HG03442 (cell line): ENCODE measurements at regions not wholly inside any gene's neighbourhood (a gene's known extent, or its start where the extent isn't known, plus 50 kb on each side); places are given as distances from the start of the nearest gene placed in this dataset.

Source experiments
- ATAC-seq: cut with Tn5 transposase; IDR thresholded peaks from one replicate; pipeline ENCODE4 v1.9.1; 2021; ENCODE audit warnings: mild to moderate bottlenecking, moderate library complexity; ENCODE audit not compliant: unreplicated experiment

DNA sequence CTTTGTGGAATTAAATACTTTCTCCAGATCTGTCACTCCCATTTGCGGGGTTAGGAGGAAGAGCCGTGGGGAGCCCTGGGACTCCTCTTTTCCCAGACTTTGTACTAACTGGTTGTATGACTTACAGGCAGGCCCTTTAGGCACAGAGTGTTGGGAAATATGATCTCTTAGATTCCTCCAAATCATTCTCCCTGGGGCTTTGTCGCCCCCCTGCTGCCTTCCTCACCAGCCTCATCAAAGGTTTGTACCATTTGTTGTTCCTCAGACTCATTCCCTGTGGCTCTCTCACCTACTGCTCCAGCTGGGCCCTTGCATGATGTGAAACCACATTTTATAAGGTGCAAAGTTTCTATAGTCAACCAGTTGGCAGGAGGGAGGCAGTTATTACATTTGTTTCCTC is 56.4 kb downstream of the CRYGS start:
- no peak for ATAC-seq

GRCh38 chr3:186487037-186487436 is 57.1 kb downstream of the CRYGS start:
- no peak for ATAC-seq

GRCh38 chr3:186483611-186484340 is 60.4 kb downstream of the CRYGS start:
- ATAC-seq, result no peak

DNA sequence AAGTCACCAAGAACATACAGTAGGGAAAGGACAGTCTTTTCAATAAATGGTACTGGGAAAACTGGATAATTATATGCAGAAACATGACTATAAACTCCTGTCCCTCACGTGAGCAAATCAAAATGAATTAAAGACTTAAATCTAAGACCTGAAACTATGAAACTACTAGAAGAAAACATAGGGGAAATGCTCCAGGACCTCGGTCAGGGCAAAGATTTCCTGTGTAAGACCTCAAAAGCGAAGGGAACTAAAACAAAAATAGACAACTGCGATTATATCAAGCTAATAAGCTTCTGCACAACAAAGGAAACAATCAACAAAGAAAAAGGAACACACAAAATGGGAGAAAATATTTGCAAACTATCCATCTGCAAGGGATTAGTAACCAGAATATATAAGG is 62.7 kb downstream of the CRYGS start:
- ATAC-seq, result no peak

GRCh38 chr3:186477876-186478275 is 66.3 kb downstream of the CRYGS start:
- no peak for ATAC-seq

DNA sequence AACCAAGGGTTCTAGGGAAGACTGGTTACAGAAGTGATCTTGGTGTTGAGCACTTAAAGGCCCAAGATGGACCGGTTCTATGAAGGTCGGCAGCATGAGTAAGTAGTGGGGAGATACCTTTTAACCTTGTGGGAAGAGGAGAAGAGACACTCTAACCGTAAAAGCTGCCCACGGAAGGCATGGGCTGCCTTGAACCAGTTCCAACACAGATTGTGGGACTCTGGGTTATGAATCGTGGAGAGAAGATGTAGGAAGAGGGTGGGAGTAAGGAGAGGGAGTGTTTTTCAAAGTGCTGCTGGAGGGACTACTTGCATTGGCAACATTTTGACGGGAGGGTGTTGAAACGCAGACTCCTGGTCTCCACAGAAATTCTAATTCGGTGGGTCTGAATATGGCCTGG is 67.1 kb downstream of the CRYGS start:
- ATAC-seq, result no peak

DNA sequence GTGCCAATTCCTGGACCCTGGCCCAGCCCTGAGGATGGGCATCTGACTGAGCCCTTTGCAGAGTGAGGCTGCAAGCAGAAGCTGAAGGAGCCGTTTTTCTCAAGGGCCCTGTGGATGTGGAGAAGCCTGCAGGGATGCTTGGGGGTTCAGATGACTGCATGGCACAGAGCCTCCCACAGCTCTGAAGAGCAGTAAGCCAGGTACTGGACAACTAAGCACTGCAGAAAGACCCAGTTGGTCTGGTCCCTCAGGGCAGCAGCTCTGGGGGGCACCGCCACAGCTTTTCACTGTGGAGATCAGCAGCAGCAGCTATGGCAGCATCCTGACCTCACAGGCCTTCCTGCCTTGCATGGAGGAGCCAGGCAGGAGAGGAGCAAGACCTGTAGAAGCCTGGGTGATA is 67.6 kb downstream of the CRYGS start:
- ATAC-seq, result no peak

DNA sequence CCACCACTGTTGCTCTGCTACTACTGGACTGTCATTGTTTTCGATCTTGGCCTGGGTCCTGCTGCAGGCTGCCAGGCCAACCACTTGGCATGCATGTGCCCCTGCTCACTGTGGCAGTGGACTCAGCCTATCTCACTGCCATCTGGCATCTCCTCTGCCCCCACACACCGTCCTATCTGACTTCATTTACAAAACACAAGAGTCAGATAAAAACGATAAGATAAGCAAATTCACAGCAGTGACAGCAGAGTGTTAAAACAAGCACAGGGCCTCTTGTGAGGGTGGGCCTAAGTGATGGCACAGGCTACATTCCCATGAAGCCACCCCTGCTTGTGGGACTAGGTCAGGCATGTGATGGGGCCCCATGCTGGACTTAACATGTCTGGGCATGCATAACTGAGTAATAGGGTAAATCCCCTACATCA is 68.1 kb downstream of the CRYGS start:
- no peak for ATAC-seq

GRCh38 chr3:186473166-186473565 is 71.0 kb downstream of the CRYGS start:
- ATAC-seq, result no peak

GRCh38 chr3:186472456-186473008 is 71.6 kb downstream of the CRYGS start:
- no peak for ATAC-seq

DNA sequence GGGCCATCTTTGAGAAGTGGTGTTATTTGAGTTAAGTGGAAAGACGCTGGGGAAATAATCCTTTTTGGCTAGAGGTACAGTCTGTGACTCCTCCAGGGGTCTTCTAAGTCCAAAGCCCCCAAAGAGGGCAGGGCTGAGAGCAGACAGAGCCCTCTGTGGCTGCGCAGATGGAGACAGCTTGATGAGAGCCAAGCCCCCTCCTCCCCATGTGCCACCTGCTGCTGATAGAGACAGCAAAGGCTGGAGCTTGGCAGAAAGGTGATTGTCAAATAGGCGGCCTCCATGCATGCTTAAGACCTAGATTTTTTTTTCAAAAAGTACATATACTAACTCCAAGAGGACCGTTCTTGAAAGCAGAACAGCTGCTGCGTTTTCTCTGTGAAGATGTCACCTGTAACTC is 72.4 kb downstream of the CRYGS start:
- no peak for ATAC-seq

- no peak for ATAC-seq
These were observed 74.7 kb downstream of the CRYGS start for GRCh38 chr3:186469525-186469924.

DNA sequence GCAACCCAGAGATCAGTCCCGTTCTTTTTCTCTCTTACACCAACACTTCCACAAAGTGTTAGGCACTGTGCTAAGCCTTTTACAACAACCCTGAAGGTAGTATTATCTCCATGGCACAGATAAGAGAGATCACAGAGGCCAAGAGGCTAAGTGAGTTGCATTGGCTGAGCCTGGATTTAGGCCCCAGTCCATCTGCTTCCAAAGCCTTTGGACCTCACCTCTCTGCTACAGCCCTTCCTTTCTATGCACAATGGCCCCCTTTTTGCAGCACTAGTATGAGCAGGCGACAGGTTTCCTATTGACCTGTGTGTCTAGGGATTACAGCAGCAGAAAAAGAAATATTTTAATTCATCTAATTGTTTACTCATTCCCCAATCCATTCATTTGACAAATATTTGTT is 76.2 kb downstream of the CRYGS start:
- no peak for ATAC-seq

DNA sequence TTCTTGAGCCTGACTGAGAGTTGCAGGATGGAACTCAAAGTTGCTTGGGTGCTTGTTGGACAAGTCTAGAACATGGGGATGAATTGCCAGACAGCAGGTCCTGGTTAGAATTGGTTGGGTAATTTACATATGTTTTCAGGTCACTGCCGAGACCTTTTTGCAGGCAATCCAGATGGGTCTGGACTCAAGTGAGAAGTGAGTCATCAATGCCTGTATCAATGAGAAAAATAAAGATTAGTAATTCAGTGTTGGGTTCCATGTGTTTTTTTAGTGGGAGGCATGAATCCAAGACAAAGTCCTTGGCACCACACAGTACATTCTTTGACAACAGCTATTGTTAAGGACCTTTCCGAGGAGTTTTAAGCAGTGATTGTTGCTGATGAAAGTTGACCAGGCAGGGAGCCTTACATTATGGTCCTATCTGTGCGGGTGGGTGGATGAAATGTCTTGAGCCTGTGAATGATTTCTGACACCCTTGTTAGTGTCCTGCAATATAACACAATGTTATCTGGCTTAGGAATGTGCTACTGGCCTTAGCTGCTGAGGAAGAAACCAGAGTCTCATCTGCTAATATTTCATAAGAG is 77.7 kb downstream of the CRYGS start:
- no peak for ATAC-seq

DNA sequence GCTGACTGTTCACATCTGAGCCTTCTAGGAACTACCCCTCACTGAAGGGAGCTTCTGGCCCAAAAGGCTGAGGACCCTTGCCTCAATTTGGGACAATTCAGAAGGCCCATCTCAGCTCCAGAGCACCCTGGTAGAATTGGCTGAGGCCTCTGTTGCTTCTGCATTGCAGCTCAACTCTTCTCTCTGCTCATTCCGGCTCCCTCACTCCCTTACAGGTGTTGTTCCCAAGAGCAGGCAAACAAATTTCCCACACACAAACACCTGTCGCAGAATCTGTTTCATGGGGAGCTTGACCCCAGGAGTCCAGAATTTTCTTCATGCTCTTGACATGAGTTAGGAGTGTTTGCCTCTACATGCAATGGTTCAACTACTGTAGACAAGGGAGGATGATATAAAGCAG is 78.7 kb downstream of the CRYGS start:
- no peak for ATAC-seq

DNA sequence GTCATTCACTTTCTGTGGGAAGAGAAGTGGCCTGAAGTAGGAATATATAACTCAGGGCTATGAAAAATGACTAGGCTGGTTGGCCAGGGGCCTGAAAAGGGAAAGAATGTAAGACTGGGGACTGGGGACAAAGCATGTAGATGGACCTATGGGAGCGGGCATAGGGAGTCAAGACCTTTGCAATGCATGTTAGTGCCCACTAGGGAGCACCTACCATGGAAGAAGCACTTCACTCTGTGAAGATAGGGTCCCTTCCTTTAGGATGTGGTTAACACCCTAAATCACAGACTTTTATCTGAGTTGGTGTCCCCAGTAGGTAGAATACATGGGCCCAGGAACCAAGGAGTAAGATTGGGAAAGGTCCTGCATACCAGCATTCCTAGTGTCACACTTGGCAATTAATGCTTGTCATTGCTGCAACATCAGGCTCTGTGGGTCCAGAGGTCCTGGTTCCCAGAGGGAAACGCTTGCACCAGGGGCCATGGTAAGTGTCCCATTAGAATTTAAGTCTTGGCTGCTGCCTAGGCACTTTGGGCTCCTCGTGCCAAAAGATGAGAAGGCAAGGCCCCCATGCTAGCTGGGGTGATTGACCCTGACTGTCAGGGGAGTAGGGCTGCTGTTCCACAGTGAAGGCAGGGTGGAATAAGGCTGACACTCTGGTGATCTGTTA is 79.6 kb downstream of the CRYGS start:
- no peak for ATAC-seq

- ATAC-seq, result no peak
These were observed 83.0 kb downstream of the CRYGS start for GRCh38 chr3:186461141-186461540.

DNA sequence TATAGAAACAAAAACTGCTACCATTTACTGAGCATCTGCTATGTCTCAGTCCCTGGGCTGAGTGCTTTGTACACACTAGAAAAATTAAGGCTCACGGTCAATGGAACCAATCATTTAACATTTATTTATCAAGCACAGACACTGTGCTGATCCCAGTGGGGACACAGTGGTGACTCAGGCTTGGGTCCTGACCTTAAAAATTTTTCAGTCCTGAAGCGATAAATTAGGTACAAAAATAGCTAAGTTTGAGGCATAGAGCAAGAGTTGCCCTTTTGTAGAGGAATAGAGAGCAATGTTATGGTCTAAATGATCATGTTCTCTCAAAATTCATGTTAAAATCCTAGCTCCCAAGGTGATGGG is 85.1 kb downstream of the CRYGS start:
- no peak for ATAC-seq

DNA sequence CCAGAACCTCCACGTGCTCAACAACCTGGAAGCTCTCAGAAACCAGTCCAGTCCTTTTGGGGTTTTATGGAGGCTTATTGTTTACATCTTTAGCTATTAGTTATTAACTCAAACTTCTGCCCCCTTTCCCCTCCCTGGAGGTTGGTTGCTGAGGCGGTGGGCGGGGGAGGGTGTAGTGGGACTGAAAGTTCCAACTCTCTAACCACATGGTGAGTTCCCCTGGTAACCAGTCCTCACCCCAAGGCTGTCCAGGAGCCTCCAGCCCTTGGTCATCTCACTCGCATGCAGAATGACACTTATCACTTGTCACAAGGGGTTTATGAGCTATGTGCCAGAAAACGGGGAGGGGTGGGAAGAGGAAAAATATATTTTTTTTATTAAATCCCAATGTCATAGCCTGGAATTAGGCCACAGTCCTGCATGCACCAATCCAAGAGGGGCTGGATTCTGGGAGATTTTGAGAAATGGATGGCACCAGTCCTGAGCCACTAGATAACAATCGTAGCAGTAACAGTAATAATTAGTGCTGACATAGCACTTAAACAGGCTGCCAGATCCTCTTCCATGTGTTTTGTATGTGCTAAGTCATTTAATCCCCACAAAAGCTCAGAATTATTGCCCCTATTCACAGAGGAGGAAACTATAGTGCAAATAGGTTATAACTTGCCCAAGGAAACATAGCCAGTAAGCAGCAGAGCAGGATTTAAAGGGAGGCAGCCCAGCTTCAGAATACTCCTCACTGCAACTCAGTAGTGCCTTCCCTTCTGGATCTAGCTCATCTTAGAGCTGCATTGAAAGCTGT is 85.7 kb downstream of the CRYGS start:
- ATAC-seq, result no peak

DNA sequence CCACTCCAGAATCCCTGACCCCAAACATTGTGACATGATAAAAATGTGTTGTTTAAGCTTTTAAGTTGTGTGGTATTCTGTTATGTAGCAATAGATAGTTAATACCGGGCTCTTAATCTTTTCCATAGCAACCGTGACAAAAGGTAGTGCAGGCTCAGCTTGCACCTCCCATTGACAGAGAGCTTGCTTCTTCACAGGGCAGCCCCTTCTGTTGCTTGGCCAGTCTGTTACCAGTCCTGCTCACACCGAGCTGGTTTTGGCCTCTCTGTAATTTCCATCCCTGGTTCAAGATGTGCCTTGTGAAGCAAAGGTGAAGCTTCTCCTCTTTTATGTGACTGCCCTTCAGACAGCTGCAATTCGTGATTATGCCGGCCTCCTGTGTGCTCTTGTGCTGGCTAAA is 86.9 kb downstream of the CRYGS start:
- ATAC-seq, result no peak

- no peak for ATAC-seq
These were observed 87.4 kb downstream of the CRYGS start for GRCh38 chr3:186456731-186457191.
